Endothelial cell of umbilical vein (primary cell): ENCODE measurements at regions not wholly inside any gene's neighbourhood (a gene's known extent, or its start where the extent isn't known, plus 50 kb on each side); places are given as distances from the start of the nearest gene placed in this dataset.

Experiments used
- BruUV-seq: library from RNA; stranded (reverse); fragments of 400-500 nt; replicated peaks from 2 replicates; lab custom pipeline; 2021; lab: Mats Ljungman, UMichigan
- CTCF ChIA-PET: fragments of 300-600, 350-600 bp; sonication (Branson Sonifier 250); formaldehyde crosslinking; loops from one replicate; lab custom pipeline; 2021; ENCODE audit warnings: antibody characterized with exemption, inconsistent platforms; lab: Charles Lee
- POLR2A ChIA-PET: fragments of 300-600, 350-600 bp; sonication (Branson Sonifier 250); formaldehyde crosslinking; loops from one replicate; lab custom pipeline; 2021; ENCODE audit warnings: antibody characterized with exemption, inconsistent platforms; lab: Charles Lee
- DNase-seq: peaks from one replicate; pipeline ENCODE4 v3.0.0-alpha.2; 2011; ENCODE audit warnings: low read depth, low spot score
- FAIRE-seq: peaks from 2 replicates; lab custom pipeline; 2011; peaks lifted over from hg19 to GRCh38; lab: Jason Lieb, UNC
- H2AFZ ChIP-seq: 2 replicates; pipeline ENCODE4 v1.6.0; 2012; ENCODE audit warnings: low read depth, low read length, control low read depth, inconsistent platforms
- H3K27ac ChIP-seq: 2 replicates; pipeline ENCODE4 v1.5.1; 2011; ENCODE audit warnings: low read depth, mild to moderate bottlenecking, control low read depth, low read length, moderate library complexity; ENCODE audit not compliant: insufficient read depth
- H3K27me3 ChIP-seq, 2 experiments: 2 replicates each; pipeline versions ENCODE4 v1.6.0 to v1.6.1; 2011; ENCODE audit warnings: low read length in 2 of 2, mixed read lengths in 1 of 2; ENCODE audit not compliant: control insufficient read depth in 2 of 2, insufficient read depth in 2 of 2
- H3K36me3 ChIP-seq, 2 experiments: 2 replicates in 1 of 2; 3 replicates in 1 of 2; pipeline ENCODE4 v1.5.1; 2011; ENCODE audit warnings: low read length in 2 of 2, mild to moderate bottlenecking in 1 of 2, moderate library complexity in 1 of 2; ENCODE audit not compliant: control insufficient read depth in 2 of 2, insufficient read depth in 2 of 2; ENCODE audit errors: extremely low read depth in 1 of 2
- H3K4me1 ChIP-seq: 3 replicates; pipeline ENCODE4 v1.5.1; 2011; ENCODE audit warnings: mild to moderate bottlenecking, low read length; ENCODE audit not compliant: control insufficient read depth, insufficient read depth; ENCODE audit errors: extremely low read depth
- H3K4me2 ChIP-seq: 2 replicates; pipeline ENCODE4 v1.6.1; 2011; ENCODE audit warnings: low read length, control low read depth, mixed read lengths; ENCODE audit not compliant: insufficient read depth
- H3K4me3 ChIP-seq, 3 experiments: fragments of 200-600 bp in 1 of 3; sonication (generic), shearing (Covaris generic) in 1 of 3; replicated peaks in 1 of 3; 2 replicates each; pipeline ENCODE4 v1.5.1; 2011 to 2016; ENCODE audit warnings: control low read depth in 3 of 3, low read length in 3 of 3, mild to moderate bottlenecking in 2 of 3, inconsistent platforms in 1 of 3, low read depth in 1 of 3, moderate library complexity in 1 of 3; ENCODE audit not compliant: insufficient read depth in 1 of 3
- H3K79me2 ChIP-seq: 2 replicates; pipeline ENCODE4 v1.6.0; 2012; ENCODE audit warnings: low read length, inconsistent platforms; ENCODE audit not compliant: control insufficient read depth, insufficient read depth
- H3K9ac ChIP-seq: replicated peaks from 2 replicates; pipeline ENCODE3; 2011; ENCODE audit warnings: low read length, control low read depth; ENCODE audit not compliant: insufficient read depth; ENCODE audit errors: extremely low read depth
- H3K9me1 ChIP-seq: replicated peaks from 3 replicates; pipeline ENCODE4 v1.6.0; 2011; ENCODE audit warnings: mild to moderate bottlenecking, low read length; ENCODE audit not compliant: control insufficient read depth, insufficient read depth; ENCODE audit errors: extremely low read depth
- H3K9me3 ChIP-seq: replicated peaks from 2 replicates; pipeline ENCODE4 v1.5.1; 2012; ENCODE audit warnings: low read length, inconsistent platforms; ENCODE audit not compliant: control insufficient read depth, insufficient read depth
- H4K20me1 ChIP-seq: replicated peaks from 2 replicates; pipeline ENCODE3; 2011; ENCODE audit warnings: mild to moderate bottlenecking, low read length; ENCODE audit not compliant: control insufficient read depth, insufficient read depth; ENCODE audit errors: extremely low read depth
- CTCF ChIP-seq, 2 donors: IDR thresholded peaks; 1 replicate in 1 of 2; 2 replicates in 1 of 2; pipeline ENCODE4 v1.5.1; 2011; ENCODE audit warnings: low read length in 2 of 2, mild to moderate bottlenecking in 2 of 2, moderate library complexity in 2 of 2, control low read depth in 1 of 2, inconsistent platforms in 1 of 2, low read depth in 1 of 2; ENCODE audit not compliant: insufficient read depth in 1 of 2; ENCODE audit errors: extremely low read depth in 1 of 2
- EZH2 ChIP-seq: IDR thresholded peaks from 2 replicates; pipeline ENCODE4 v1.6.1; 2012; ENCODE audit warnings: borderline replicate concordance, low read depth, mild to moderate bottlenecking, moderate library complexity, low read length, inconsistent platforms; ENCODE audit not compliant: severe bottlenecking
- FOS ChIP-seq: IDR thresholded peaks from 2 replicates; pipeline ENCODE4 v1.6.1; 2011; ENCODE audit warnings: mild to moderate bottlenecking, low read length, moderate library complexity, borderline replicate concordance; ENCODE audit not compliant: insufficient read depth
- GATA2 ChIP-seq: IDR thresholded peaks from 2 replicates; pipeline ENCODE4 v1.7.0; 2011; ENCODE audit warnings: low read depth, mild to moderate bottlenecking, moderate library complexity, mixed read lengths, low read length; ENCODE audit not compliant: insufficient read length, insufficient read depth
- JUN ChIP-seq: IDR thresholded peaks from 2 replicates; pipeline ENCODE4 v1.6.1; 2011; ENCODE audit warnings: borderline replicate concordance, low read depth; ENCODE audit not compliant: insufficient read length, insufficient read depth
- MAX ChIP-seq: IDR thresholded peaks from 2 replicates; pipeline ENCODE4 v1.6.1; 2011; ENCODE audit not compliant: insufficient read depth, insufficient read length
- MYC ChIP-seq: IDR thresholded peaks from one replicate; pipeline ENCODE4 v1.6.1; 2011; ENCODE audit warnings: mild to moderate bottlenecking, low read depth, low read length
- POLR2A ChIP-seq: IDR thresholded peaks from 2 replicates; pipeline ENCODE4 v1.6.1; 2012; ENCODE audit warnings: low read depth, mild to moderate bottlenecking, control low read depth, low read length
- POLR2AphosphoS5 ChIP-seq: IDR thresholded peaks from 2 replicates; pipeline ENCODE4 v1.6.1; 2012; ENCODE audit warnings: low read depth, mild to moderate bottlenecking, control low read depth, low read length, moderate library complexity; ENCODE audit not compliant: insufficient read depth
- dilution Hi-C: fragments of 300-500 bp; cut with MboI; formaldehyde crosslinking; loops from one replicate; pipeline ENCODE4 v1.15.0; 2019; ENCODE audit warnings: low sequenced_read_pairs; ENCODE audit not compliant: extremely low pct_ligation_motif_present
- intact Hi-C: fragments of 100-400 bp; cut with micrococcal nuclease; formaldehyde crosslinking; loops from one replicate; pipeline ENCODE4 v1.10.0; 2022

- Histone ChIP-seq H3K9ac (no peak overlapping the region), H3K4me3 (no peak overlapping the region), H3K36me3 (no peaks in the 10 kb centered on the region), H2AFZ (no peak overlapping the region), H4K20me1 (no peaks in the 10 kb centered on the region), H3K79me2 (no peaks in the 10 kb centered on the region), H3K4me1 (no peaks in the 10 kb centered on the region), H3K9me1 (no peaks in the 10 kb centered on the region), H3K27ac (no peak overlapping the region), H3K4me2 (no peak overlapping the region), H3K27me3 (no peaks in the 10 kb centered on the region), H3K9me3 (peaks cover 7% of the 10 kb centered on the region)
- dilution Hi-C loops (no loop called here), intact Hi-C loops (no loop called here)
- no peak for DNase-seq
- no peak for FAIRE-seq
- CTCF ChIA-PET: no interaction called here
- TF ChIP-seq GATA2 (no peak), POLR2AphosphoS5 (no peak), JUN (no peak), EZH2 (no peak), MAX (no peak), MYC (no peak), FOS (no peak), POLR2A (no peak), CTCF (IDR thresholded peaks at IDR 0.05; ENCODE audit: extremely low read depth in 1 of 2, insufficient read depth in 1 of 2, low read depth in 1 of 2, low read length in 2 of 2) (no peak)
- no TSS peak for BruUV-seq
- POLR2A ChIA-PET: no interaction called here
Measured at GRCh38 chr20:16171180-16171579, 402.1 kb downstream of the KIF16B start.
